ENCODE measurements at regions not wholly inside any gene's neighbourhood (a gene's known extent, or its start where the extent isn't known, plus 50 kb on each side); places are given as distances from the start of the nearest gene placed in this dataset.

DNA sequence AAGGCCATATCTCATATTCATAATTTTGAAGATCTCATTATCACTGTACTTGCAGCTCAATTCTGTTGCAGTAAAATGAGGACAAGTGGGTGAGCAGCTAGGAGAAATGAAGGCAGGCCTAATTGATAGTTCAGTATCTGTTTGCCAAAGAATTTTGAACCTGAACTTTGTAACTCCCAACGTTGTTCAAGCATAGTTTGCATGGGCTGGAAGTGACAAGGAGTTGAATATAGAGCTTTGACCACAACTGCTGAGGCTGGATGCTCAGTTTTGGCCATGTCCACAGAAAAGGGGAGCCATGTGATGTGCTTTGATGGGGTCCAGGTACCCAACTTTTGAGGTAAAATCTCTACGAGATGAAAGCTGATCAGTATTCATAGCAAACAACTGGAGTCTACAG lies 177.5 kb downstream of the NXNL2 start:
- 30% methylated on average over 2 of the region's 2 CpGs for WGBS (ENCODE audit: low lambda C conversion rate)
- Histone ChIP-seq H3K27me3 (ENCODE audit: insufficient read depth) (no peaks in the 10 kb centered on the region), H3K79me2 (ENCODE audit: insufficient read depth) (no peaks in the 10 kb centered on the region), H3K4me3 (ENCODE audit: low read depth in 2 of 2, low read length in 1 of 2) (no peak overlapping the region), H2AFZ (ENCODE audit: low read depth) (no peak overlapping the region), H3K4me2 (no peak overlapping the region), H3K27ac (ENCODE audit: low read depth in 2 of 2, low read length in 1 of 2) (no peak overlapping the region), H3F3A (replicated peaks; ENCODE audit: insufficient read depth) (no peaks in the 10 kb centered on the region), H3K9me3 (no peaks in the 10 kb centered on the region), H3K9me2 (no peaks in the 10 kb centered on the region), H3K9ac (no peak overlapping the region), H3K4me1 (ENCODE audit: control insufficient read depth in 1 of 2, insufficient read depth in 2 of 2, low read depth in 1 of 2, low read length in 1 of 2) (no peaks in the 10 kb centered on the region; a peak in 1 of 4 replicates), H4K20me1 (ENCODE audit: insufficient read depth) (no peaks in the 10 kb centered on the region), H3K36me3 (replicated peaks in 1 of 2; ENCODE audit: control insufficient read depth in 1 of 2, insufficient read depth in 2 of 2, low read length in 1 of 2) (no peaks in the 10 kb centered on the region)
- DNase-seq: no peak
- ChIA-PET CTCF (interaction anchor here (1.2 kb wide), 1 partner anchor 27 kb away, joined by 3 read pairs; no protein-coding TSS in a partner anchor), POLR2A (no interaction called here)
- no peak for TF ChIP-seq FOXJ3 (CRISPR knock-in tag; IDR thresholded peaks at IDR 0.05)
- TF ChIP-seq, protein P1, sequence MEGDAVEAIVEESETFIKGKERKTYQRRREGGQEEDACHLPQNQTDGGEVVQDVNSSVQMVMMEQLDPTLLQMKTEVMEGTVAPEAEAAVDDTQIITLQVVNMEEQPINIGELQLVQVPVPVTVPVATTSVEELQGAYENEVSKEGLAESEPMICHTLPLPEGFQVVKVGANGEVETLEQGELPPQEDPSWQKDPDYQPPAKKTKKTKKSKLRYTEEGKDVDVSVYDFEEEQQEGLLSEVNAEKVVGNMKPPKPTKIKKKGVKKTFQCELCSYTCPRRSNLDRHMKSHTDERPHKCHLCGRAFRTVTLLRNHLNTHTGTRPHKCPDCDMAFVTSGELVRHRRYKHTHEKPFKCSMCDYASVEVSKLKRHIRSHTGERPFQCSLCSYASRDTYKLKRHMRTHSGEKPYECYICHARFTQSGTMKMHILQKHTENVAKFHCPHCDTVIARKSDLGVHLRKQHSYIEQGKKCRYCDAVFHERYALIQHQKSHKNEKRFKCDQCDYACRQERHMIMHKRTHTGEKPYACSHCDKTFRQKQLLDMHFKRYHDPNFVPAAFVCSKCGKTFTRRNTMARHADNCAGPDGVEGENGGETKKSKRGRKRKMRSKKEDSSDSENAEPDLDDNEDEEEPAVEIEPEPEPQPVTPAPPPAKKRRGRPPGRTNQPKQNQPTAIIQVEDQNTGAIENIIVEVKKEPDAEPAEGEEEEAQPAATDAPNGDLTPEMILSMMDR (IDR thresholded peaks at IDR 0.05): no peak
- TF ChIP-seq, protein P2, sequence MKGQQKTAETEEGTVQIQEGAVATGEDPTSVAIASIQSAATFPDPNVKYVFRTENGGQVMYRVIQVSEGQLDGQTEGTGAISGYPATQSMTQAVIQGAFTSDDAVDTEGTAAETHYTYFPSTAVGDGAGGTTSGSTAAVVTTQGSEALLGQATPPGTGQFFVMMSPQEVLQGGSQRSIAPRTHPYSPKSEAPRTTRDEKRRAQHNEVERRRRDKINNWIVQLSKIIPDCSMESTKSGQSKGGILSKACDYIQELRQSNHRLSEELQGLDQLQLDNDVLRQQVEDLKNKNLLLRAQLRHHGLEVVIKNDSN (IDR thresholded peaks at IDR 0.05; ENCODE audit: borderline replicate concordance, low read depth): no peak
- no peak for TF ChIP-seq YY1 (IDR thresholded peaks at IDR 0.05; ENCODE audit: low read depth)
- no peak for TF ChIP-seq POLR2AphosphoS5 (IDR thresholded peaks at IDR 0.05; ENCODE audit: low read depth, low read length)
- TF ChIP-seq JUND (IDR thresholded peaks at IDR 0.05): no peak
- no peak for TF ChIP-seq EZH2phosphoT487 (IDR thresholded peaks at IDR 0.05; ENCODE audit: borderline replicate concordance, low read depth)
- TF ChIP-seq EP300 (IDR thresholded peaks at IDR 0.05; ENCODE audit: borderline replicate concordance in 1 of 2, low read depth in 1 of 2, low read length in 1 of 2): no peak
- no peak for TF ChIP-seq RCOR1 (IDR thresholded peaks at IDR 0.05; ENCODE audit: low read length)
- TF ChIP-seq FOSL2 (IDR thresholded peaks at IDR 0.05; ENCODE audit: borderline replicate concordance, low read depth): no peak
- TF ChIP-seq TEAD4 (IDR thresholded peaks at IDR 0.05; ENCODE audit: borderline replicate concordance, insufficient read depth): no peak

DNA sequence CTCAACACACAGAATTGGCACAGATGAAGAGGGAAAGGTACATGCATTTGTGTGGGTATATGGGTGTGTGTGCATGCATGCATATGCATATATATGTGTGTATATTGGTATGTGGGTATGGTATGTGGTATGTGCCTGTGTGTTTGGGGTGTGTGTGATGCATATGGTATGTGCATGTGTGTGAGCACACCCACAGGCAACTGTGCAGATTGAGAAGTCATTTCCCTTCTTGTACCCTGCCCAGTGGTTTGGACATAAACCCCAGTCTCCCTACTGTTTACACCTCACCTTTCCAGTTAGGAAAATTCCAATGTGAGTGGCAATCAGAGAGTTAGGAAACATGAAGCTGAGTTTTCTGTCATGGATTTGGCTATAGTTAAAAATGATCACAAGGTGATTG lies 178.0 kb downstream of the NXNL2 start:
- Histone ChIP-seq H3K4me2 (no peak overlapping the region), H3K27me3 (ENCODE audit: insufficient read depth) (no peaks in the 10 kb centered on the region)
- POLR2A ChIA-PET: no interaction called here
- TF ChIP-seq TCF12 (IDR thresholded peaks at IDR 0.05) (no peak), RFX5 (IDR thresholded peaks at IDR 0.05; ENCODE audit: low read length) (no peak), EP300 (IDR thresholded peaks at IDR 0.05; ENCODE audit: borderline replicate concordance in 1 of 2, low read depth in 1 of 2, low read length in 1 of 2) (no peak), RAD21 (IDR thresholded peaks at IDR 0.05; ENCODE audit: low read length) (no peak), POLR2AphosphoS5 (IDR thresholded peaks at IDR 0.05; ENCODE audit: low read depth, low read length) (no peak), FOXM1 (IDR thresholded peaks at IDR 0.05; ENCODE audit: low read depth) (no peak), TAF1 (IDR thresholded peaks at IDR 0.05; ENCODE audit: borderline replicate concordance, low read depth, low read length) (no peak), FOXJ3 (CRISPR knock-in tag; IDR thresholded peaks at IDR 0.05) (no peak), EZH2phosphoT487 (IDR thresholded peaks at IDR 0.05; ENCODE audit: borderline replicate concordance, low read depth) (no peak)
- TF ChIP-seq, protein P3, sequence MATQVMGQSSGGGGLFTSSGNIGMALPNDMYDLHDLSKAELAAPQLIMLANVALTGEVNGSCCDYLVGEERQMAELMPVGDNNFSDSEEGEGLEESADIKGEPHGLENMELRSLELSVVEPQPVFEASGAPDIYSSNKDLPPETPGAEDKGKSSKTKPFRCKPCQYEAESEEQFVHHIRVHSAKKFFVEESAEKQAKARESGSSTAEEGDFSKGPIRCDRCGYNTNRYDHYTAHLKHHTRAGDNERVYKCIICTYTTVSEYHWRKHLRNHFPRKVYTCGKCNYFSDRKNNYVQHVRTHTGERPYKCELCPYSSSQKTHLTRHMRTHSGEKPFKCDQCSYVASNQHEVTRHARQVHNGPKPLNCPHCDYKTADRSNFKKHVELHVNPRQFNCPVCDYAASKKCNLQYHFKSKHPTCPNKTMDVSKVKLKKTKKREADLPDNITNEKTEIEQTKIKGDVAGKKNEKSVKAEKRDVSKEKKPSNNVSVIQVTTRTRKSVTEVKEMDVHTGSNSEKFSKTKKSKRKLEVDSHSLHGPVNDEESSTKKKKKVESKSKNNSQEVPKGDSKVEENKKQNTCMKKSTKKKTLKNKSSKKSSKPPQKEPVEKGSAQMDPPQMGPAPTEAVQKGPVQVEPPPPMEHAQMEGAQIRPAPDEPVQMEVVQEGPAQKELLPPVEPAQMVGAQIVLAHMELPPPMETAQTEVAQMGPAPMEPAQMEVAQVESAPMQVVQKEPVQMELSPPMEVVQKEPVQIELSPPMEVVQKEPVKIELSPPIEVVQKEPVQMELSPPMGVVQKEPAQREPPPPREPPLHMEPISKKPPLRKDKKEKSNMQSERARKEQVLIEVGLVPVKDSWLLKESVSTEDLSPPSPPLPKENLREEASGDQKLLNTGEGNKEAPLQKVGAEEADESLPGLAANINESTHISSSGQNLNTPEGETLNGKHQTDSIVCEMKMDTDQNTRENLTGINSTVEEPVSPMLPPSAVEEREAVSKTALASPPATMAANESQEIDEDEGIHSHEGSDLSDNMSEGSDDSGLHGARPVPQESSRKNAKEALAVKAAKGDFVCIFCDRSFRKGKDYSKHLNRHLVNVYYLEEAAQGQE (IDR thresholded peaks at IDR 0.05; ENCODE audit: low read depth, low read length): no peak
- TF ChIP-seq, protein P4, sequence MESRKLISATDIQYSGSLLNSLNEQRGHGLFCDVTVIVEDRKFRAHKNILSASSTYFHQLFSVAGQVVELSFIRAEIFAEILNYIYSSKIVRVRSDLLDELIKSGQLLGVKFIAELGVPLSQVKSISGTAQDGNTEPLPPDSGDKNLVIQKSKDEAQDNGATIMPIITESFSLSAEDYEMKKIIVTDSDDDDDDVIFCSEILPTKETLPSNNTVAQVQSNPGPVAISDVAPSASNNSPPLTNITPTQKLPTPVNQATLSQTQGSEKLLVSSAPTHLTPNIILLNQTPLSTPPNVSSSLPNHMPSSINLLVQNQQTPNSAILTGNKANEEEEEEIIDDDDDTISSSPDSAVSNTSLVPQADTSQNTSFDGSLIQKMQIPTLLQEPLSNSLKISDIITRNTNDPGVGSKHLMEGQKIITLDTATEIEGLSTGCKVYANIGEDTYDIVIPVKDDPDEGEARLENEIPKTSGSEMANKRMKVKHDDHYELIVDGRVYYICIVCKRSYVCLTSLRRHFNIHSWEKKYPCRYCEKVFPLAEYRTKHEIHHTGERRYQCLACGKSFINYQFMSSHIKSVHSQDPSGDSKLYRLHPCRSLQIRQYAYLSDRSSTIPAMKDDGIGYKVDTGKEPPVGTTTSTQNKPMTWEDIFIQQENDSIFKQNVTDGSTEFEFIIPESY (IDR thresholded peaks at IDR 0.05; ENCODE audit: borderline replicate concordance, low read depth): no peak
- TF ChIP-seq, protein P5, sequence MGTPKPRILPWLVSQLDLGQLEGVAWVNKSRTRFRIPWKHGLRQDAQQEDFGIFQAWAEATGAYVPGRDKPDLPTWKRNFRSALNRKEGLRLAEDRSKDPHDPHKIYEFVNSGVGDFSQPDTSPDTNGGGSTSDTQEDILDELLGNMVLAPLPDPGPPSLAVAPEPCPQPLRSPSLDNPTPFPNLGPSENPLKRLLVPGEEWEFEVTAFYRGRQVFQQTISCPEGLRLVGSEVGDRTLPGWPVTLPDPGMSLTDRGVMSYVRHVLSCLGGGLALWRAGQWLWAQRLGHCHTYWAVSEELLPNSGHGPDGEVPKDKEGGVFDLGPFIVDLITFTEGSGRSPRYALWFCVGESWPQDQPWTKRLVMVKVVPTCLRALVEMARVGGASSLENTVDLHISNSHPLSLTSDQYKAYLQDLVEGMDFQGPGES (IDR thresholded peaks at IDR 0.05; ENCODE audit: low read depth, low read length): no peak

More for the DNA sequence above, 178.0 kb downstream of the NXNL2 start:
- Histone ChIP-seq H3K9ac (no peak overlapping the region), H3K9me2 (no peaks in the 10 kb centered on the region), H3K36me3 (replicated peaks in 1 of 2; ENCODE audit: control insufficient read depth in 1 of 2, insufficient read depth in 2 of 2, low read length in 1 of 2) (no peaks in the 10 kb centered on the region), H3F3A (replicated peaks; ENCODE audit: insufficient read depth) (no peaks in the 10 kb centered on the region), H3K9me3 (no peaks in the 10 kb centered on the region), H2AFZ (ENCODE audit: low read depth) (no peak overlapping the region), H3K4me1 (ENCODE audit: control insufficient read depth in 1 of 2, insufficient read depth in 2 of 2, low read depth in 1 of 2, low read length in 1 of 2) (no peaks in the 10 kb centered on the region; a peak in 1 of 4 replicates), H3K4me3 (ENCODE audit: low read depth in 2 of 2, low read length in 1 of 2) (no peak overlapping the region), H3K27ac (ENCODE audit: low read depth in 2 of 2, low read length in 1 of 2) (no peak overlapping the region), H3K79me2 (ENCODE audit: insufficient read depth) (no peaks in the 10 kb centered on the region), H4K20me1 (ENCODE audit: insufficient read depth) (no peaks in the 10 kb centered on the region)
- CTCF ChIA-PET: no interaction called here
- no peak for DNase-seq
